Lower lobe of right lung (tissue), 2 donors: ENCODE measurements at regions not wholly inside any gene's neighbourhood (a gene's known extent, or its start where the extent isn't known, plus 50 kb on each side); places are given as distances from the start of the nearest gene placed in this dataset.

Source experiments
- ATAC-seq, 2 donors: fragments of 200-7000 bp; cut with Tn5 transposase; one replicate each; pipeline ENCODE4 v1.9.1; 2020 to 2022; ENCODE audit warnings: mild to moderate bottlenecking in 2 of 2, moderate library complexity in 2 of 2
- DNase-seq: peaks from one replicate; pipeline ENCODE4 v3.0.0-alpha.2; 2020
- H3K27ac ChIP-seq: fragments of 200-600 bp; one replicate; pipeline ENCODE4 v1.8.0; 2022
- H3K27me3 ChIP-seq: fragments of 200-600 bp; one replicate; pipeline ENCODE4 v1.8.0; 2022; ENCODE audit warnings: low read depth
- H3K36me3 ChIP-seq: fragments of 200-600 bp; one replicate; pipeline ENCODE4 v1.8.0; 2022; ENCODE audit warnings: mild to moderate bottlenecking
- H3K4me1 ChIP-seq: fragments of 200-600 bp; one replicate; pipeline ENCODE4 v1.8.0; 2022
- H3K4me3 ChIP-seq: fragments of 200-600 bp; one replicate; pipeline ENCODE4 v1.8.0; 2022; ENCODE audit warnings: mild to moderate bottlenecking
- H3K9me3 ChIP-seq: fragments of 200-600 bp; one replicate; pipeline ENCODE4 v1.8.0; 2022
- intact Hi-C: fragments of 100-400 bp; cut with DNase I; formaldehyde crosslinking; loops from one replicate; pipeline ENCODE4 v1.11.0; 2022
- TF ChIP-seq, protein P1 (sequence below): fragments of 200-600 bp; IDR thresholded peaks from one replicate; pipeline ENCODE4 v1.8.0; 2022; ENCODE audit warnings: antibody characterized with exemption, mild to moderate bottlenecking
- donor health status: DM: no; HTN: yes; CAD: no; lungs with severe emphysema.

DNA sequence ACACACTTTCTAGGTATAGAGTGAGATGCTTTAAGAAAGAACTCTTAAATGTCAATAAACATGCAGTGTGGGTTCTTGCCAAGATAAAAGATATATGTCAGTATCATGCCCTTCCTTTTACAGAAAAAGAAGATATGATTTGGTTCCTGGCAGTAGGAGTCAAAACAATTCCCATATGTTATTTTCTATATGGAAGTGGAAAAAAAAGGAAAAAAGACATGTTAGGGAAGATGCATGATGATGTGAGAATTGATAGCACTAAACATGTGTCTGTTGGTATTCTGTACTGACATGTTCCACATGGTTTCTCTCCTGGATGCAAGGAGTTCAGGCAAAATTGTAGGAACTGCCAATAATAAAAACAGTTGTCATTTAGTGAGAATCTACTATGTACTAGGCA lies 318.8 kb upstream of the DACH1 start:
- Histone ChIP-seq H3K4me3 (no peak overlapping the region), H3K4me1 (no peaks in the 10 kb centered on the region), H3K9me3 (no peaks in the 10 kb centered on the region), H3K36me3 (no peaks in the 10 kb centered on the region), H3K27ac (no peak overlapping the region), H3K27me3 (no peaks in the 10 kb centered on the region)
- TF ChIP-seq, protein P1, sequence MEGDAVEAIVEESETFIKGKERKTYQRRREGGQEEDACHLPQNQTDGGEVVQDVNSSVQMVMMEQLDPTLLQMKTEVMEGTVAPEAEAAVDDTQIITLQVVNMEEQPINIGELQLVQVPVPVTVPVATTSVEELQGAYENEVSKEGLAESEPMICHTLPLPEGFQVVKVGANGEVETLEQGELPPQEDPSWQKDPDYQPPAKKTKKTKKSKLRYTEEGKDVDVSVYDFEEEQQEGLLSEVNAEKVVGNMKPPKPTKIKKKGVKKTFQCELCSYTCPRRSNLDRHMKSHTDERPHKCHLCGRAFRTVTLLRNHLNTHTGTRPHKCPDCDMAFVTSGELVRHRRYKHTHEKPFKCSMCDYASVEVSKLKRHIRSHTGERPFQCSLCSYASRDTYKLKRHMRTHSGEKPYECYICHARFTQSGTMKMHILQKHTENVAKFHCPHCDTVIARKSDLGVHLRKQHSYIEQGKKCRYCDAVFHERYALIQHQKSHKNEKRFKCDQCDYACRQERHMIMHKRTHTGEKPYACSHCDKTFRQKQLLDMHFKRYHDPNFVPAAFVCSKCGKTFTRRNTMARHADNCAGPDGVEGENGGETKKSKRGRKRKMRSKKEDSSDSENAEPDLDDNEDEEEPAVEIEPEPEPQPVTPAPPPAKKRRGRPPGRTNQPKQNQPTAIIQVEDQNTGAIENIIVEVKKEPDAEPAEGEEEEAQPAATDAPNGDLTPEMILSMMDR: no peak
- no peak for DNase-seq
- intact Hi-C loops: no loop called here
- ATAC-seq: no peak

DNA sequence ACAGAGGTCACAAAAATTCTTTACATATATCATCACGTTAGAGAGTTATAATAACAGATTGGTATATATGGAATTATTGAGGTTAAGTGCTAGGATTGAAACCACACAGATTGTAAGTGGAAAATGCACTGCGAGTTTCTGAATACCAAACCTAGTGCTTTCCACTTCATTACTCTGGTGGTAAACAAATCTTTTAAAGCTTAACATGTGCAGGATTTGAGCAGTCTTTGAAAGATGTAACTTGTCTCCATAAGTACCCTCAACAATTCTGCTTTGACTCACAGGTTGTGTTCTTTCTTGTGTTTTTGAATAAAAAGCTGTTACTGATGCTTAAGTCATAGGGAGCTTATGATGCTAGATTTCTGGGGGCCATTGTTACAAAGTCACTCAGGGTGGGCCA lies 314.7 kb upstream of the DACH1 start:
- Histone ChIP-seq H3K36me3 (no peaks in the 10 kb centered on the region), H3K4me1 (no peaks in the 10 kb centered on the region), H3K4me3 (no peak overlapping the region), H3K27ac (no peak overlapping the region), H3K9me3 (no peaks in the 10 kb centered on the region), H3K27me3 (no peaks in the 10 kb centered on the region)
- TF ChIP-seq, protein P1: no peak
- intact Hi-C loops: no loop called here
- ATAC-seq (no peak), DNase-seq (no peak)

DNA sequence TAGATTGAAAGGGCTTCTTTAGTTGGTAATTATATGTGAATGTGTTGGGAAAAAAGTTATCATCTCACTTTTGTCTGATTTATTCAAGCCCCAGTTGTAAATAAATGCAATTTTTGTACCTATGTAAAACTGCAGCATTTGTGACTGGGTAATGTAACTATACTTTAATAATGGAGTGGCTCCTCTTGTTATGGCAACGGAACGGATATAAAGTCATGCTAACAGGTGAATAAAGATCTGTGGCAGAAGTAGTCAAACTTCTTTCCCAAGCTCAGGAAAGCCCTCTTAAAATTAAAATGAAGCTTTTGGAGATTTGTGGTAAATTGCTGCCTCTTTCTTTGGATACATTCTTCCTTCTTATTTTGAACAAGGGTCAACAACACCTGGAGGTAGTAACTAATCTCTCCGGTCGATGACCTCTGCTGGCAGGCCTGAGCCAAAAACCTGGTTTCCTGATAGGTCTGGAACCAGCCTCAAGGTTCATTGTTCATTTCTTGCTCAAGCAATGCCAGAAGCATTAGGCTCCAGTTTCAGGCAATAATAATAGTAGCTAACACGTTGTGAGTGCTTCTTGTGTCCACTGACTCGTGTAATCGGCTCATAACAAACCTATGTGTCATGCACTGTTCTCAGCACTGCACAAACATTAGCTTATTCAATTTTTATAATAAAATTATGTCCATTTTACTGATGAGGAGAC lies 313.4 kb upstream of the DACH1 start:
- no peak for ATAC-seq
- intact Hi-C loops: no loop called here
- H3K27me3 ChIP-seq: no peaks in the 10 kb centered on the region
- no peaks in the 10 kb centered on the region for H3K4me1 ChIP-seq
- no peak for DNase-seq
- H3K27ac ChIP-seq: no peak overlapping the region
- no peaks in the 10 kb centered on the region for H3K9me3 ChIP-seq
- H3K4me3 ChIP-seq: no peak overlapping the region
- H3K36me3 ChIP-seq: no peaks in the 10 kb centered on the region
- TF ChIP-seq, protein P1: no peak

DNA sequence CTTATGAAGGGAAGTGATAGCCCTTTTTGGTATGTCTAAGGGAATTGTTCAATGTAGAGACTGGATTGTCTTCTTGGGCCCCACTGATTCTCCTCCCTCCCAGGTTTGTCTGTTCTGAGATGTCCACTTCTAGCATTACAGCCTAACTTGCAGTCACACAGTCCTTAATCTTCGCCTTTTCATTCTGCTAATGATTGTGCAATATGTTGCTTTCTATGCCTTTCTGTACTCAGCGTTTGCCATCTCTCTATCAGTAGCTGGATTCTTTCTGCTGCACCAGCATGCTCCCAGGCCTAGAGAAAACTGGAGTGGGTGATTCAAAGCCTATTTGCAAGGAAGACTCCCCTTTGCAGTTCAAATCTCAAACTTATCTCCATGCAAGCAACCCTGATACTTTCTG lies 307.5 kb upstream of the DACH1 start:
- intact Hi-C loops: no loop called here
- Histone ChIP-seq H3K27me3 (no peaks in the 10 kb centered on the region), H3K4me1 (no peaks in the 10 kb centered on the region), H3K9me3 (no peaks in the 10 kb centered on the region), H3K36me3 (no peaks in the 10 kb centered on the region), H3K4me3 (no peak overlapping the region), H3K27ac (no peak overlapping the region)
- DNase-seq (no peak), ATAC-seq (no peak)
- TF ChIP-seq, protein P1: no peak

DNA sequence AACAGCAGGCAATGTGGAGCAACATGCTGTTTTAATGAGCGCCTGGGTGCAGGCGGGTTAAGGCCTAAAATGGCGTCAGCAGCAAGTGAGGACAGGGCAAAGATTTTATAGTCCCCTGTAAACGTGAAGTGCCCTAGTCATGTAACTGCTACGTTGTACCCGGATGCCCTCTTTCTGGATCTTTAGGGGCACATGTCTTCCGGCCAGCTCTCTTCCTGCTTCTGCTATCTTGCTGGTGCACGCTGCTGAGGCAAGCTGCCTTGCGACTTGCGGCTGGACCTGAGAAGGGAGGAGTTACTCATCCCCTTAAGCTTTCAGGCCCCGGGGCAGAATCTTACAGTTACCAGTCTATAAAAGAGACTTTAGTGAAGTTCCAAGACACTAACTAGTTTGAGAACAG lies 303.6 kb upstream of the DACH1 start:
- intact Hi-C loops: no loop called here
- H3K27me3 ChIP-seq: no peaks in the 10 kb centered on the region
- DNase-seq (no peak), ATAC-seq (no peak)
- TF ChIP-seq, protein P1: no peak
- no peaks in the 10 kb centered on the region for H3K4me1 ChIP-seq
- H3K36me3 ChIP-seq: no peaks in the 10 kb centered on the region
- no peak overlapping the region for H3K4me3 ChIP-seq
- H3K9me3 ChIP-seq: no peaks in the 10 kb centered on the region
- no peak overlapping the region for H3K27ac ChIP-seq
